ENCODE measurements at regions not wholly inside any gene's neighbourhood (a gene's known extent, or its start where the extent isn't known, plus 50 kb on each side); places are given as distances from the start of the nearest gene placed in this dataset.

GRCh38 chr6:168248148-168248620, 71.4 kb downstream of the DACT2 start:
- TF ChIP-seq TARDBP (IDR thresholded peaks at IDR 0.05) (no peak), SUZ12 (IDR thresholded peaks at IDR 0.05) (no peak), ZNF384 (IDR thresholded peaks at IDR 0.05) (no peak), ARNT (IDR thresholded peaks at IDR 0.05) (no peak), LEF1 (IDR thresholded peaks at IDR 0.05; ENCODE audit: borderline replicate concordance) (no peak), ELF4 (IDR thresholded peaks at IDR 0.05) (no peak), FOXM1 (IDR thresholded peaks at IDR 0.05; ENCODE audit: borderline replicate concordance) (no peak), BHLHE40 (IDR thresholded peaks at IDR 0.05; ENCODE audit: borderline replicate concordance) (no peak), HDGF (IDR thresholded peaks at IDR 0.05; ENCODE audit: borderline replicate concordance) (no peak), FOXK2 (IDR thresholded peaks at IDR 0.05) (no peak), SP1 (IDR thresholded peaks at IDR 0.05) (no peak), NFRKB (IDR thresholded peaks at IDR 0.05) (no peak), L3MBTL2 (conservative IDR thresholded peaks at IDR 0.05) (no peak)
